ENCODE measurements at regions not wholly inside any gene's neighbourhood (a gene's known extent, or its start where the extent isn't known, plus 50 kb on each side); places are given as distances from the start of the nearest gene placed in this dataset.
"Not testable (repeated sequence)": the region's sequence is repeated elsewhere in the genome, so short reads cannot be mapped to it uniquely, and the experiment has no call there.

GRCh38 chr10:38271031-38271430 is 176.9 kb downstream of the ZNF37A start:
- not testable (repeated sequence) for TF ChIP-seq CTCF (conservative IDR thresholded peaks at IDR 0.05; ENCODE audit: low read depth in 2 of 2); EZH2phosphoT487 (IDR thresholded peaks at IDR 0.05; ENCODE audit: unreplicated experiment); POLR2AphosphoS5 (IDR thresholded peaks at IDR 0.05; ENCODE audit: low read depth); ZNF331 (CRISPR knock-in tag; IDR thresholded peaks at IDR 0.05; ENCODE audit: low read depth); REST (IDR thresholded peaks at IDR 0.05; ENCODE audit: unreplicated experiment)
